ENCODE measurements at regions not wholly inside any gene's neighbourhood (a gene's known extent, or its start where the extent isn't known, plus 50 kb on each side); places are given as distances from the start of the nearest gene placed in this dataset.
"Not testable (repeated sequence)": the region's sequence is repeated elsewhere in the genome, so short reads cannot be mapped to it uniquely, and the experiment has no call there.

DNA sequence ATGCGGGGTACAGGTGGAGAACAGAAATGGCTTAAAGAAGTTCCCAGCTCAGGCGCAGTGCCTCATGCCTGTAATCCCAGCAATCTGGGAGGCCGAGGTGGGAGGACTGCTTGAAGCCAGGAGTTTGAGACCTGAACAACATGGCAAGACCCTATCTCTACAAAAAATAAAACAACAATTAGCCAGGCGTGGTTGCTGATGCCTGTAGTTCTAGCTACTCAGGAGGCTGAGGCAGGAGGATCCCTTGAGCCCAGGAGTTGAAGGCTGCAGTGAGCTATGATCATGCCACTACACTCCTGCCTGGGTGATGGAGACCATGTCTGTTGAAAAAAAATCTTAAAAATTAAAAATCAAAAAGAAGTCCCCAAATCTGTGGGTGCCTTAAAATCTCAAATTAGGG, 228.3 kb upstream of the WSB1 start:
- no peak for DNase-seq

DNA sequence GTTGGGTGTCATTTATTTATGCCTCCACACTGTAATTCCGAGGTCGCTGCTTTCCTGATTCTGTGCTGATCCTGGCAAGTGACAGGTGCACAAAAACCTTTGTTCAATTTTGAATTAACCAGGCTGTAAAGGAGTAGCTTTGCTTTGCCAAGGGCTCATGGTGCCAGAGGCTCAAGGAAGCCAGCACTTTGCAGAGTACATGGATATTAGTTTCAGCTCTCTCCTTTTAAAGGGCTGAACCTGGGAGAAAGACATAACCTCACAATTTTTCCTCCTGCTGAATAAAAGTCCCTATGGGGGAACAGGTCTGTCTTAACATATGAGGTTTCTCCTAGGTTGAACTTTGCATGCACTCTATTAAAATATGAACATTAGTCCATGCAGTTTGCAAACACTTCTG, 227.6 kb upstream of the WSB1 start:
- DNase-seq: no peak

DNA sequence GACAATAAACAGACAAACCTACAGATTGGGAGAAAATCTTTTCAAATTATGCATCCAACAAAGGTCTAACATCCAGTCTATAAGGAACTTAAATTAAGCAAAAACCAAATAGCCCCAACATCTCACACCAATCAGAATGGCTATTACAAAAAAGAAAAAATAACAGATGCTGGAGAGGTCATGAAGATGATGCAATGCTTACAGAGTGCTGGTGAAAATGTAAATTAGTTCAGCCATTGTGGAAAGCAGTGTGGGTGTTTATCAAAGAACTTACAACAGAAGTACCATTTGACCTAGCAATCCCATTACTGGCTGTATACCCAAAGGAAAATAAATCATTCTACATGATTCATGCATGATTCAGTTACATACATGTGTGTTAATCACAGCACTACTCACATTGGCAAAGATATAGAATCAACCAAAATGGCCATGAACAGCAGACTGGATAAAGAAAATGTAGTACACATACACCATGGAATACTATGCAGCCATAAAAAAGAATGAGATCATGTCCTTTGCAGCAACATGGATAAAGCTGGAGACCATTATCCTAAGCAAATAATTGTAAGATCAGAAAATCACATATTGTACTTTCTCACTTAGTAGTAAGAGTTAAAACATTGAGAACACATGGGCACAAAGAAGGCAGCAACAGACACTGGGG, 223.9 kb upstream of the WSB1 start:
- no peak for DNase-seq

DNA sequence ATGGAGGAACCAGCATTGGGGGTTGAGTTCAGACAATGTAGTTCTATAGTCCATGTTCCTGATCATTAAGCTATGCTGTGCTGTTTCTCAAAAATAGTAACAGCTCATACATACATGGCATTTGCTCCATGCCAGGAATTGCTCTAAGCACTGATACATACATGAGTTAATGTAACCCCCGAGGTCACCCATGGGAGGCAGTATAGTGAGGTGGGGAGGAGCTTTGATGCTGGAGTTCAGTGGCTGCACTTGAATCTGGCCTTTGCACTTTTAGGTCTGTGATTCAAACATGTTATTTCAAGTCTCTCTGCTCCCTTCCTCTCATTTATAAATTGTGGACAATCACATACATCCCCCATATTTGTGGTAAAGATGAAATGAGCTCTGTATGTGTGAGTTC, 223.1 kb upstream of the WSB1 start:
- no peak for DNase-seq

DNA sequence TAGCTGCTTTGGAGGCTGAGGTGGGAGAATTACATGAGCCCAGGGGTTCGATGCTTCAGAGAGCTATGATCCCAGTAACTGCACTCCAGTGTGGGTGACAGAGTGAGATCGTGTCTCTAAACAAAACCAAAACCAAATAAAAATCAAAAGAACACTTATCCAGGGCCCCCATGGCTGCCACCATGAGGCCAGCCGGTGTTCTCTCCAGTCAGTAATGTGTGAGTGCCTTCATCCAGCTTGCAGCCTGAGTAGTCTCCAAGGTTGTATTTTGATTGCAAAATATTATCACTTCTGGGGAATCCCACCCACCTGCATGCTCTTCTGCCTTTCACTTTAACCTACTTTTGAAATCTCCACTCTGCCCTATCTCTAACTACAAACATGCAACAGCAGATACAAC, 221.0 kb upstream of the WSB1 start:
- no peak for DNase-seq

DNA sequence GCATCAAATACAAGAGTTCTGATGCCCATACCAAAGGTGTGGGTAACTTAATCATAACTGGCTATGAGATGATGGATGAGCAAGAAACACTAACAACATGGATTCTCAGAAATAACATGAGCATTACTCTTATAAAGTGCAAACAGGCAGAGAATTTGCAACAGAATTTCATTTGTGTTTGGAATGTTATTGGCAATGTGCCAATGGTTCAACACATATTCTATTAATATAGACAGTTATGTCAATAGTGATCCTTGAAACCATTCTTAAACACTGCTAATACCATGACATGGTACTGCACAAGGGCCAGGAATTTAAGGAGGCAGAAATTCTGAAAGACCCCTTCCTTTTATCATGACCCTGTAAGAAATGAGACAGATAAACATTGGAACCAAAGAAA, 217.1 kb upstream of the WSB1 start:
- no peak for DNase-seq

DNA sequence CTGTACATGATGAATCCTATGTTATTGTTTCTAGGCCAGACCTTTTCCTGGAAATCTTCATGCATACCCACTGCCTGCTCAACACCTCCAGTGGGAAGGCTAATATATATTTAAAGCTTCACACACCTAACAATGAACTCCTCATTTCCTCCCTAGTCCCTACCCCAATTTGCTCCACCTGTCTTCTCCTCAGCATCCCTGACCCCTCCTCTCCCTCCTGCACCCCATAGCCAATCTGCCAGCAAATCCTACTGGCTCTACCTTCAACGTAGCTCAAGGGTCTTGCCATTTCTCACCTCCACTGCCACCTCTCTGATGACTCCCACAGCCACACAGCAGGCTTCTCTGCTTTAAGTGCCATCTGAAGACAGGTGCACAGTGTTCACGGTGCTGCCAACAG, 215.6 kb upstream of the WSB1 start:
- DNase-seq: no peak

DNA sequence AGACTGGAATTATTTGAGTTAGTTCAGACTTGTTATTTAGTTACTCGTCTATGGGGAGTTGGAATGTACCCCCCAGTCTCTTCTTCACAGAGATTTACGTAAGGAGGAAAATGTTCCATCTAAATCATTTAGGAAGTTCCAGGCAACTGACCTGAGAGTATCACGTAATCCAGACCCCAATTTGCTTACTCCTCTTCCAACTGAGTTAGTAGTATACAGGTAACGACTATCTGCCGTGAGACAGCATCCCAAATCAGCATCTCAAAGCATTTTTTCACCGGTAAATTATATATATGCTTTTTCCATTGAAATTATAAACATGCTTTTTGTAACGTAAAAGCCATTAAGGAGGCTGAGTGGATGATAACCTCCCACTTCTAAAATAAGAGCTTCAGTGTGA, 214.3 kb upstream of the WSB1 start:
- no peak for DNase-seq

DNA sequence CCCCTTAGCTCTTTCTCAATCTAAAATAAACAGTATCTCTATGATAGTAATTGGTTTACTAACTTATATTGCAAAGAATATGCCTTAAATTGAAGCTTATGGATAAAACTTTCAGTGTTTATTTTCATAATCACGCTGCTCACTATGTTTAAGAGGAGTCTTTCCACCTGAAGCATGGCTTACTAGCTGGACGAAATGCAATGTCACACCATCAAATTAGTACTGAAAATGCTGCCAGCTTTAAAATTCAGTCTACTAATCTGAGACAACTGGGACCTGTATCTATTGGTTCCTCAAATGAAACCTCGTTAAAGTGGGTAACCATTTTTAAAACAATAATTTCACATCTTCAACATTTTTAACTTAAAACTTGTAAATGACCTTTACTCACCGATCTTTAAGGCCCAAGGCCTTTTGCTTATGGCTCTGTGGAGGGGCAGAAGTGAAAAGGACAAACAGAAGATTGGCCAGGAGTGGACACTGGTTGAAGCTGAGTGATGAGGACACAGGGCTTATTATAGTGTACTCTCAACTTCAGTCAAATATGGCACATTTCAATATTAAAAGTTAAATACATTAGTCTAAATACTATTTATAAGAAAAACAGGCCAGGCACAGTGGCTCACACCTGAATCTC, 212.8 kb upstream of the WSB1 start:
- DNase-seq: no peak

DNA sequence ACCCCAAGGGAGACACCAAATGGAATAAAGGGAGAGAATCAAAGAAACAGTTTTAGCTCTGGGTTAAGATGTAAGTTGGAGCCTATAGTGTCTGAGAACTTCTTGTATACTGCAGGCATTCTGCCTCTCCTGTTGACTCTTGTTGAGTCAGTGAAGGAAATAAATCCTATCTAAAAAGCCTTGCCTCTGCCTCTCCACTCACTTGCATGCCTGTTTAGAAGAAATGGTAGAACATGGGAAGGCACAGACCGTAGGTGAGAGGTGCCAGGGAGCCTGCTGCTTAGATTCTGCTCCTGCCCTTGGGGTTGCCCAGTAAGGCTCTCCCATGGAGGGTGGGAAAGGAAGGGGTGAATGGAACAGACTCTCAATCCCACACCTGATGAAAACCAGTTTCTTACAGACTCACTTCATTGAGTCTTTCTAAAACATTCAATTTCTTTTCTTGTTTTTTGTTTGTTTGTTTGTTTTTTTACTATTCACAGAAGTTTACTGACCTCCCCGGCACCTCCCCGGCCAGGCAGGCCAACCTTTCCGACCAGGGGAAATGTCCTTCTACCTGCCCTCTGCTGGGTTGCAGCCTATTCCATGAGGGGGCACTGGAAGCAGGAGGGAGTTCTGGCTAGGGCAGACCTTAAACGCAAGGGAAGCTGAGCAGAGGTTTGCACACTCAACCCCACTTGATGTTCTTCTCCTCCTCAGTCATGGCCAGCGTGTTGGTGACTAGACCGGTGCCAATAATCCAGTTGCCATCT, 211.7 kb upstream of the WSB1 start:
- no peak for DNase-seq

DNA sequence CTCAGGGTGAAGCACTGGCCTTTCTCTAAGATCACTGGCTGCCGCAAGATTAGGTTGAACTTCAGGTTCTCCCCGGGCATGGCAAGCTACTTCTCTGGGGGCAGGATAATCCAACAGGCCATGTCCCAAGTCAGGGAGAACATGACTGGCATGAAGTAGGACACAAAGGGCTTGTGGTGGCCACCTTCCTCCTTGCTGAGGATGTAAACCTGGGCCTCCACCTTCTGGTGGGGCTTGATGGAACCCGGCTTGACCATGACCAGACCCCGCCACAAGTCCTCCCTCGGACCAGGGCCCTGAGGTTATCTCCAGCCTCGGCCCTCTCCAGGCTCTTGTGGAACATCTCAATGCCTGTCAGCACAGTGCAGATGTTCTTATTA, 211.1 kb upstream of the WSB1 start:
- no peak for DNase-seq

DNA sequence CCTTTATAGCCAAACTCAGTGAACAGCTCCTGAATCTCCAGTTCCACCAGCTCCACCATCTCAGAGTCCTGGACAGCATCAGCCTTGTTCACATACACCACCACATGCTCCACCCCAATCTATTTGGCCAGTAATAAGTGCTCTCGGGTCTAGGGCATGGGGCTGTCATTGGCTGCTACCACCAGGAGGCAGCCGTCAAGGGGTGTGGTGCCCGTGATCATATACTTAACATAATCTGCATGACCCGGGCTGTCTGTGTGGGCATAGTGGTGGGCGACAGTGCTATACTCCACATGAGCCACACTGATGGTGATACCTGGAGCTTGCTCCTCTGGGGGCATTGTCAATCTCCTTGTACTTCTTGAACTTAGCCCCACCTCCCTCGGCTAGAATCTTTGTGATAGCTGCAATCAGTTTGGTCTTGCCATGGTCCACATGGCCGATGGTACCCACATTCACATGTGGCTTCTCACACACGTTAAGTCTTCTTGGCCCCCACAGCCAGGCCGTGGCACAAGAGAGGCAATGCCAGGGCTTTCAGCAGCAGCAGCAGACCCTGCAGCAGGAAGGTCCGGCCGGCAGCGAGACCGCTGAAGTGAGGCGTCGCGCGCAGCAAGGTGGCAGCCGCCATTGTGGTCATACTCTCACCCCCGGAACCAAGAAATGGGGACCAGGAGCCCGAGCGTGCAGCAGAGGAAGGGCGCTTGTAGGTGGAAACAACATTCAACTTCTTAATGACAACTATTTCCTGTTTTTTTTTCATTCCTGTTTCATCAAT, 210.3 kb upstream of the WSB1 start:
- no peak for DNase-seq

DNA sequence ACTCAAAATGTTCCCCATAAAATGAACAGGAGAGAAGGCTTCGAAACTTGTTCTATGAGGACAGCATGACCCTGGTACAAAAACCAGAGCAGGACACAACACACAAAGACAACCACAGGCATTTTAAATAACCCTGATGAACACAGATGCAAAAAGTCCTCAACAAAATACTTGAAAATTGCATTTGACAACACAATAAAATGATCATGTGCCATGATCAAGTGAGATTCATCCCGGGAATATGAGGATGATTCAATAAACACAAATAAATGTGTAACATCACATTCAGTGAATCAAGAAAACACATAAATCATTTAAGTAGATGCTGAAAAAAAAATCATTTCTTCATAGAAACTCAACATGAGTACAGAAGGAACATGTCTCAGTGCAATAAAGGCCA, 208.4 kb upstream of the WSB1 start:
- DNase-seq: no peak

DNA sequence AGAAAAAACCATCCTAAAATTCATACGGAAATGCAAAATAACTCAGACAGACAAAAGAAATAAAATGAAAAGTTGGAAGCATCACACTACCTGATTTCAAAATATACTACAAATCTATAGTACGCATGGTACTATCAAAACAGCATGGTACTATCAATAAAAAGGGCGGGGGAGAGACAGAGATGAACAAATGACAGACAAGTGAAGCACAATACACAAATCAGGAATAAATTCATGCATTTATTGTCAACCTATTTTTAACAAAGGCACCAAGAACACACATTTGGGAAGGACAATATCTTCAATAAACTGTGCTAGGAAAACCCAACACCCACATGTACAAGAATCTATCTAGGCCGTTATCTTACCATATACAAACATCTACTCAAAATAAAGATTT, 207.4 kb upstream of the WSB1 start:
- DNase-seq: no peak

DNA sequence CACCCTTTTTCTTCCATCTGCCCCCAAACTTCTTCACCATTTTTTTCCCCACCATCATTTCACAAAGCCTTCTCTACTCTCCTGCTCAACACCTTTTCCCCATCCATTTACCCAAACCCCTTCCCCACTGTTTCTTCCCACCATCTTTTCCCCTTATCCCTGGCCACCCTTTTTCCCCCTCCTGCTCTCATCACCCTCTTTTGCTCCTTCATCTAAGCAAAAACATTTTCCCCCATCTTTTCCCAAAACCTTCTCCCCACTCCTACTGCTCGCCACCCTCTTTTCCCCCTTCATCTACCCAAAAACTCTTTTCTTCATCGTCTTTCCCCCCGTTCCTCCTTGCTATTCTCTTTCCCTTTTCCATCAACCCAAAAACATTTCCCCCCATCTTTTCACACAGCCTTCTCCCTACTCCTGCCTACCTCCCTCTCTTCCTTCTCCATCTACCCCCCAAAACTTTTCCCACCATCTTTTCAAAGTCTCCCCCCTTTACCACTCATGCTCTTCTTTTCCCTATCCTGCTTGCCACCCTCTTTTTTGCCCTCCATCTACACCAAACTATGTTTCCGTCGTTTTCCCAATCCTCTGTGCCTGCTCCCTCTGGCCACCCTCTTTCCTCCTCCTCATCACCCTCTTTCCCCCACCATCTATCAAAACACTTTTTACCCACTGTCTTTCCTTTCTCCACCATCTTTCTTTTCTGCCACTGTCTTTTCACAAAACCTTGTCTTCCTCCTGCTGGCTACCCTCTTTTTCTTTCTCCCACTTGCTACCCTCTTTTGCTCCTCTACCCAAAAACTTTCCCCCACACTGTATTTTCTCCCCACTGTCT, 205.8 kb upstream of the WSB1 start:
- no peak for DNase-seq

DNA sequence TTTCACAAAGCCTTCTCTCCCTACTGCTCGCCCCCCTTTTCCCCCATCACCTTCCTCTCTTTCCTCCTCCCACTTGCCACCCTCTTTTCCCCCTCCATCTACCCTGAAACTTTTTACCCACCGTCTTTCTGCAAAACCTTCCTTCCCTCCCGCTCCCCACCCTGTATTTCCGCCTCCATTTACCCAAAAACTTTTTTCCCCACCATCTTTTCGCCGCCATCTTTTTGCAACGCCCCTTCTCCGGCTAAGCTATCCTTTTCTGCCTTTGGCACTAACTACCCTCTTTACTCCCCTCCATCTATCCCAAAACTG, 205.2 kb upstream of the WSB1 start:
- no peak for DNase-seq

DNA sequence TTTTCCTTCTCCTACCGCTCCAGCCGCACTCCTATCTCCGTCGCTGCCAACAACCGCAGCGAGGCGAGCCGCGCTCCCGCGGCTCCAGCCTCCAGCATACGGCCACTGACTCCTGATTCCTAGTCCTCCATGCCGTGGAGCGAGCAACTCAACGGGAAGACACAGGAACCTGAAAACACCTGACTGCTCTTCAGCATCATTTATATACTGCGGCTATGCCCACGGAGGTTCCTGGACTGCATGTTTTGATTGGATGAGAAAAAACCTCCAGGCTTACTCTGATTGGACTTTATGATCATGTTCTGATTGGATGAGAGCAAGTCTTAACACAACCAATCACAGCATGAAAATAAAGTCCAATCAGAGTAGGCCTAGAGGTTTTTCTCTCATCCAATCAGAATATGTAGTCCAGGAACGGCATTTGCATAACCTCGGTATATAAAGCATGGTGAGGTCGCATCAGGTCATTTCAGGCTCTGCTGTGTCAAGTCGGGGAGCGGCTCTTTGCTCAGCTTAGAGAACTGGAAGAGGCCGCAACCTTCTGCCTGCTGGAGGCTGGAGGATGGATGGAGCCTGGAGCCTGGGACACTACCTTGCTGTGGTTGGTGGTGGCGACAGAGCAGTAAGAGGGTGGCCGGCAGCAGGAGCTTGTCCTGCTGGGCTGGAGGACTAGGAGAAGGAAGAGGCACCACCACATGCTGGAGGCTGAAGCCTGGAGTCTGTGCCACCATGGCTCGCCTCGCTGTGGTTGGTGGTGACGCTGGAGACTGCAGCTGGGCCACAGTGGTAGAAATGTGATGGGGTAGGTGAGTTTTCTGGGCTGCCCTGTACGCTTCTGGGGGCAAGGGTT, 204.6 kb upstream of the WSB1 start:
- DNase-seq: not testable (repeated sequence)

DNA sequence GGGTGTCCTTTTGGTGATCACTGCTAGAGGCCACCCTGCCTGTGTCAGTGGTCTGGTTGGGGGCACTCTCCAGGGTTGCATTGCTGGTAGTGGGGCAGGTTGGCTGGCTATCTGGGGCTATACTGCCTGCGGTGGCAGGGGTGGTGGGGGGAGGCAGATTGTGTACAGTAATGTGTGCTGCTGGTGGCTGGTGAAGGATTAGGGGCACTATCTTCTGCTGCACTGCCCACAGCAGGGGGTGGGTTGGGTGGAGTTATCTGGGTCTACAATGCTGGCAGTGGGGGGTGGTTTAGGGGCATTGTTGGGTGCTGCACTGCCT, 204.0 kb upstream of the WSB1 start:
- DNase-seq: no peak

DNA sequence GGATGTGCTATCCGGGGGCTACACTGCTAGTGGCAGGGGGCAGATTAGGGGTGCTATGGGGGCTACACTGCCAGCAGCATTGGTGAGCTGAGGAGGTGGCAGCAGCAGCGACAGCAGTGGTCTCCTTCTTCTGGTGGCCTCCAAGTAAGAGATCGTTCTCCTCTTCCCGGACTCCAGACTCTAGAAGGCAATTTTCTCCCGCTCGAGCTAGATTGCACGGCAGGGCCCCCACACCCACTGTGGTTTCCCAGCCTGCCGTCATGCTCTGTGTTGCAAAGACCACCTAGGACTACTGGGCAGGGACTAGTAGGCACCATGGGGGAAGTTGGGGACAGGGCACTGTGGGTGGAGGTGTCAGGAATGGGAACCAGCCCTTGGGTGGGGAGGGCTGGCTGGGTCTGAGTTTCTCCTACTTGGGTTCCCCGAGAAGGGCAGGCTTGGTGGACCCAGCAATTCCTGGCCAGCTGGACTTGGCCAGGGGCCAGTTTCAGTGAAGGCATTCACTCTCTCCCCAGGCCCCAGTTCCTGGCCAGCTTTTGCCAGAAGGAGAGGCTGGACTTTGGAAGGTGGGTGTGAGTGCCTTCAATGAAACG, 203.4 kb upstream of the WSB1 start:
- DNase-seq: not testable (repeated sequence)

DNA sequence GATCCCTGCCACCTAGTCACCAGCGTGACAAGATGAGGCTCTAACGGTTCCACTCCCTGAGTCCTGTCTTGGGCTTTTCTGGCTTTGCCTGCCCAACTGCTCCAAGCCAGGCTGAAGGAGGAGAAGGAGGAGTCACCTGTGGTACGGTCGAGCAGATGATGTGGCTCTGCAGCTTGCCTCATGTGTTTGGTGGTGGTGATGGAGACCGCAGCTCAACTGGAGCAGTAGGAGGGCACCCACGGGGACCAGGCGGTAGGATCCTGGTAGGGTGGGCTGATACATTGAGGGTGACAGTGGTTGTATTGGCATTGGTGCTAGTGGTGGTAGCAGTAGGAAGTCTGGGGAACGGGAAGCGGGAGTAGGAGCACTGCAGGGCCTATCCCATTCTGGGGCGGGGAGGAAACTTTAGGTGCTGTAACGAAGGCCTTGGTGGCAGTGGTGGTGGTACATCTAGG, 202.8 kb upstream of the WSB1 start:
- no peak for DNase-seq

DNA sequence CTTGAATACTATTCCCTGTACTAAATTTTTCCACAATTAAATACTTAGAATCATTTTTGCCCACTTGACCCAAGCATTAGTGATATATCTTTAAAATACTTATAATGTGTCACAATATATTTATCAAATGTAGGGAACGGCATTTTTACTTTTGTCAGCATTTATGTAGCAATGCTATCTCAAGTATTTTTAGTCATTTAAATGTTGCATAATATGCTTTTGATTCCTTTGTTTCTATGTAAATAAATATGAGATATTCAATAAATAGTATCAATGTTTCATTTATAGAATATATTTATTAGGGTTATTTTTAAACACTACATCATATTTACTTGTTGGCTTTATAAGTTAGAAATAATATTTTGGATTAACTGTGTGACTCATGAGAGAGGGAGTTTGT, 199.7 kb upstream of the WSB1 start:
- DNase-seq: not testable (repeated sequence)
